ENCODE measurements at regions not wholly inside any gene's neighbourhood (a gene's known extent, or its start where the extent isn't known, plus 50 kb on each side); places are given as distances from the start of the nearest gene placed in this dataset.
A peak's percentile ranks its signal among the peaks of the same experiment; 100 is the strongest.

DNA sequence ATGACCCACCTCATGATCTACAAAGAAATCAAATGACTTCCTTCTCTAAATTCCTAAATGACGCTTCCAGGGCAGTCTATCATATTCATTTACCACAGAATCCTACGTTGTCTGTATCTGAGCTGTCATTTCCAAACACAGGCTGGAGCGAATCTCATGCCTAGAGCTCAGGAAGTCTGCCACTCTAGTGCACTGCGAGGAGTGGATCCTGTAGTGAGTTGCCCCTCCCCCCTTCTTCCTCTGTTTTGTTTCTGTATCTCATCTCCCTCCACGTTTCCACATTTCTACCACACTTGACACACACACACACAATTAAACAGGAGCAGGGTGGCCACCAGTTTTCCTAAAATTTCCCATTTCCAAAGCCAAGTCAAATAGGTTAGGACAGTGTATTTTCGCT is 415.4 kb upstream of the PRICKLE1 start:
- CTCF ChIA-PET = no interaction called here
- no peaks in the 10 kb centered on the region for H3K4me1 ChIP-seq (ENCODE audit: insufficient read depth, low read length)
- Mint-ChIP-seq H3K4me1 (no peaks in the 10 kb centered on the region), H3K9me3 (peaks cover 0 to 2% (median 0%) of the 10 kb centered on the region in 5 donors), H3K27me3 (no peaks in the 10 kb centered on the region), H3K27ac (no peak overlapping the region), H3K36me3 (no peaks in the 10 kb centered on the region), H3K4me3 (no peak overlapping the region)
- H3K4me3 ChIP-seq (ENCODE audit: low read length) = no peak overlapping the region
- no peaks in the 10 kb centered on the region for H3K36me3 ChIP-seq (ENCODE audit: insufficient read depth, low read length)
- POLR2A ChIA-PET = no interaction called here
- no peaks in the 10 kb centered on the region for H3K27me3 ChIP-seq (ENCODE audit: insufficient read depth, low read length, poor library complexity, severe bottlenecking)
- H3K9me3 ChIP-seq (ENCODE audit: low read length) = no peaks in the 10 kb centered on the region
- no peak for DNase-seq
- no peak overlapping the region for H3K27ac ChIP-seq (ENCODE audit: low read depth, low read length)

GRCh38 chr12:43004141-43004540 is 414.6 kb upstream of the PRICKLE1 start:
- peaks cover 0 to 2% (median 0%) of the 10 kb centered on the region in 5 donors for H3K9me3 Mint-ChIP-seq
- no peaks in the 10 kb centered on the region for H3K36me3 Mint-ChIP-seq
- ChIA-PET CTCF (no interaction called here), POLR2A (no interaction called here)
- H3K4me1 Mint-ChIP-seq = no peaks in the 10 kb centered on the region
- H3K4me3 ChIP-seq (ENCODE audit: low read length) = no peak overlapping the region
- no peak overlapping the region for H3K27ac Mint-ChIP-seq
- no peaks in the 10 kb centered on the region for H3K36me3 ChIP-seq (ENCODE audit: insufficient read depth, low read length)
- DNase-seq = no peak
- H3K4me1 ChIP-seq (ENCODE audit: insufficient read depth, low read length) = no peaks in the 10 kb centered on the region
- H3K9me3 ChIP-seq (ENCODE audit: low read length) = no peaks in the 10 kb centered on the region
- H3K4me3 Mint-ChIP-seq = no peak overlapping the region
- H3K27ac ChIP-seq (ENCODE audit: low read depth, low read length) = no peak overlapping the region
- H3K27me3 ChIP-seq (ENCODE audit: insufficient read depth, low read length, poor library complexity, severe bottlenecking) = no peaks in the 10 kb centered on the region
- no peaks in the 10 kb centered on the region for H3K27me3 Mint-ChIP-seq

- Histone ChIP-seq H3K4me3 (ENCODE audit: low read length) (no peak overlapping the region), H3K27ac (ENCODE audit: low read depth, low read length) (no peak overlapping the region), H3K9me3 (ENCODE audit: low read length) (no peaks in the 10 kb centered on the region), H3K36me3 (ENCODE audit: insufficient read depth, low read length) (no peaks in the 10 kb centered on the region), H3K4me1 (ENCODE audit: insufficient read depth, low read length) (no peaks in the 10 kb centered on the region), H3K27me3 (ENCODE audit: insufficient read depth, low read length, poor library complexity, severe bottlenecking) (no peaks in the 10 kb centered on the region)
- Mint-ChIP-seq H3K27me3 (no peaks in the 10 kb centered on the region), H3K36me3 (no peaks in the 10 kb centered on the region), H3K4me3 (no peak overlapping the region), H3K4me1 (no peaks in the 10 kb centered on the region), H3K27ac (no peak overlapping the region), H3K9me3 (peaks cover 0 to 5% (median 3%) of the 10 kb centered on the region in 5 donors)
- DNase-seq = no peak
- CTCF ChIA-PET = no interaction called here
- POLR2A ChIA-PET = no interaction called here
Observed at GRCh38 chr12:42996869-42997431, 407.4 kb upstream of the PRICKLE1 start.

- CTCF ChIA-PET = no interaction called here
- no peaks in the 10 kb centered on the region for H3K4me1 ChIP-seq (ENCODE audit: insufficient read depth, low read length)
- no peaks in the 10 kb centered on the region for H3K9me3 ChIP-seq (ENCODE audit: low read length)
- H3K4me3 Mint-ChIP-seq = no peak overlapping the region
- H3K27me3 Mint-ChIP-seq = no peaks in the 10 kb centered on the region
- H3K27ac Mint-ChIP-seq = no peak overlapping the region
- H3K9me3 Mint-ChIP-seq = peaks cover 0 to 3% (median 2%) of the 10 kb centered on the region in 5 donors
- POLR2A ChIA-PET = no interaction called here
- no peaks in the 10 kb centered on the region for H3K4me1 Mint-ChIP-seq
- no peak overlapping the region for H3K4me3 ChIP-seq (ENCODE audit: low read length)
- H3K27me3 ChIP-seq (ENCODE audit: insufficient read depth, low read length, poor library complexity, severe bottlenecking) = no peaks in the 10 kb centered on the region
- DNase-seq = no peak
- H3K36me3 Mint-ChIP-seq = no peaks in the 10 kb centered on the region
- H3K27ac ChIP-seq (ENCODE audit: low read depth, low read length) = no peak overlapping the region
- no peaks in the 10 kb centered on the region for H3K36me3 ChIP-seq (ENCODE audit: insufficient read depth, low read length)
Observed at GRCh38 chr12:42992826-42993225, 403.3 kb upstream of the PRICKLE1 start.

DNA sequence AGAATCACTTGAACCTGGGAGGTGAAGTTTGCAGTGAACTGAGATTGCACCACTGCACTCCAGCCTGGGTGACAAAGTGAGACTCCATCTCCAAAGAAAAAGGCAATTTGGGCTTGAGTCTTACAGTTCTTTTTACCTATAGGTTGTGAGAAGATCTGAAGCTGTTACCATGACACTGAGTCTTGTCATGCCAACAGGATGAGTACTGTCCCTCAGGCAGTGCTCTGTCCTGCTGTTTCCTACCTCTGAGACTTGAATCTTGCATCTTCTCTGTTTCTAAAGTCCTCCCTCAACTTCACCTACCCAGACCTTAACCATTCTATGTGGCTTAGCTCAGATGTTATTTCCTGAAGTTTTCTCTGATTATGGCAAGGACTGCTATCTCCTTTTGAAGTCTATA is 400.8 kb upstream of the PRICKLE1 start:
- CTCF ChIA-PET = no interaction called here
- peaks cover 0 to 3% (median 2%) of the 10 kb centered on the region in 5 donors for H3K9me3 Mint-ChIP-seq
- H3K36me3 ChIP-seq (ENCODE audit: insufficient read depth, low read length) = no peaks in the 10 kb centered on the region

GRCh38 chr12:42987216-42987650 is 397.7 kb upstream of the PRICKLE1 start:
- Mint-ChIP-seq H3K9me3 (peaks cover 0 to 4% (median 0%) of the 10 kb centered on the region in 5 donors), H3K4me3 (no peak overlapping the region), H3K27me3 (no peaks in the 10 kb centered on the region), H3K4me1 (no peaks in the 10 kb centered on the region), H3K27ac (peak overlapping the region in 1 of 8 donors; percentile 12), H3K36me3 (no peaks in the 10 kb centered on the region)
- no peaks in the 10 kb centered on the region for H3K9me3 ChIP-seq (ENCODE audit: low read length)
- H3K4me3 ChIP-seq (ENCODE audit: low read length) = no peak overlapping the region
- no peaks in the 10 kb centered on the region for H3K27me3 ChIP-seq (ENCODE audit: insufficient read depth, low read length, poor library complexity, severe bottlenecking)
- no peaks in the 10 kb centered on the region for H3K4me1 ChIP-seq (ENCODE audit: insufficient read depth, low read length)
- ChIA-PET POLR2A (no interaction called here), CTCF (no interaction called here)
- H3K27ac ChIP-seq (ENCODE audit: low read depth, low read length) = no peak overlapping the region
- DNase-seq = no peak
- no peaks in the 10 kb centered on the region for H3K36me3 ChIP-seq (ENCODE audit: insufficient read depth, low read length)

More for the DNA sequence above, 400.8 kb upstream of the PRICKLE1 start:
- H3K36me3 Mint-ChIP-seq = no peaks in the 10 kb centered on the region
- POLR2A ChIA-PET = no interaction called here
- no peaks in the 10 kb centered on the region for H3K27me3 Mint-ChIP-seq
- H3K27ac Mint-ChIP-seq = no peak overlapping the region
- H3K9me3 ChIP-seq (ENCODE audit: low read length) = no peaks in the 10 kb centered on the region
- no peak overlapping the region for H3K4me3 Mint-ChIP-seq
- H3K4me1 ChIP-seq (ENCODE audit: insufficient read depth, low read length) = no peaks in the 10 kb centered on the region
- no peaks in the 10 kb centered on the region for H3K27me3 ChIP-seq (ENCODE audit: insufficient read depth, low read length, poor library complexity, severe bottlenecking)
- H3K4me3 ChIP-seq (ENCODE audit: low read length) = no peak overlapping the region
- H3K27ac ChIP-seq (ENCODE audit: low read depth, low read length) = no peak overlapping the region
- DNase-seq = no peak
- no peaks in the 10 kb centered on the region for H3K4me1 Mint-ChIP-seq

DNA sequence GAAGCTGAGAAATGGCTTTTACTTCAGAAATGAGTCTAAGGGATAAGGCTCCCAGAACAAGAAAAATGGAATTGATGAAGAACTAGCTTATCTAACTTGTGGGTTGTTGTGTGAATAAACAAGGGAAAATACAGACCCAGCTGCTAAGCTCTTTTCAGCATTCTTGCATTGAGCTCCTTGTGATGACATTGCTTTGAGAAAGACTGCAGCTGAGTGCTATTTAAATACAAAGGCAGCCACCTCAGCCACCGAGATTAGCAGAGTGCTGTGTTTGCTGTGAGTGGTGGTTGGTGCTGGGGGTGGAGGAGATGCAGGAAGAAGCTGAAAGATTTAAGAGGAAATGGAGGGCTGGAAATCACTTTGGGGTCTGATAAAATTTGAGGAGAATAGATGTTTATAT is 396.0 kb upstream of the PRICKLE1 start:
- H3K36me3 Mint-ChIP-seq = no peaks in the 10 kb centered on the region
- H3K9me3 Mint-ChIP-seq = peaks cover 0 to 4% (median 0%) of the 10 kb centered on the region in 5 donors
- no peak for DNase-seq
- ChIA-PET CTCF (no interaction called here), POLR2A (no interaction called here)
- H3K4me1 Mint-ChIP-seq = no peaks in the 10 kb centered on the region
- H3K27ac Mint-ChIP-seq = no peak overlapping the region
- Histone ChIP-seq H3K36me3 (ENCODE audit: insufficient read depth, low read length) (no peaks in the 10 kb centered on the region), H3K27ac (ENCODE audit: low read depth, low read length) (no peak overlapping the region), H3K27me3 (ENCODE audit: insufficient read depth, low read length, poor library complexity, severe bottlenecking) (no peaks in the 10 kb centered on the region), H3K9me3 (ENCODE audit: low read length) (no peaks in the 10 kb centered on the region), H3K4me3 (ENCODE audit: low read length) (no peak overlapping the region), H3K4me1 (ENCODE audit: insufficient read depth, low read length) (no peaks in the 10 kb centered on the region)
- no peak overlapping the region for H3K4me3 Mint-ChIP-seq
- H3K27me3 Mint-ChIP-seq = no peaks in the 10 kb centered on the region

- no peaks in the 10 kb centered on the region for H3K27me3 Mint-ChIP-seq
- H3K36me3 ChIP-seq (ENCODE audit: insufficient read depth, low read length) = no peaks in the 10 kb centered on the region
- no peak overlapping the region for H3K27ac ChIP-seq (ENCODE audit: low read depth, low read length)
- H3K36me3 Mint-ChIP-seq = no peaks in the 10 kb centered on the region
- no peak for DNase-seq
- H3K4me1 Mint-ChIP-seq = no peaks in the 10 kb centered on the region
- H3K4me3 ChIP-seq (ENCODE audit: low read length) = no peak overlapping the region
- ChIA-PET CTCF (no interaction called here), POLR2A (no interaction called here)
- H3K9me3 Mint-ChIP-seq = peaks cover 0 to 4% (median 0%) of the 10 kb centered on the region in 5 donors
- H3K27me3 ChIP-seq (ENCODE audit: insufficient read depth, low read length, poor library complexity, severe bottlenecking) = no peaks in the 10 kb centered on the region
- H3K27ac Mint-ChIP-seq = no peak overlapping the region
- H3K4me1 ChIP-seq (ENCODE audit: insufficient read depth, low read length) = no peaks in the 10 kb centered on the region
- H3K9me3 ChIP-seq (ENCODE audit: low read length) = no peaks in the 10 kb centered on the region
- no peak overlapping the region for H3K4me3 Mint-ChIP-seq
Observed at GRCh38 chr12:42982828-42983227, 393.3 kb upstream of the PRICKLE1 start.

GRCh38 chr12:42981379-42981778 is 391.8 kb upstream of the PRICKLE1 start:
- peaks cover 0 to 4% (median 0%) of the 10 kb centered on the region in 5 donors for H3K9me3 Mint-ChIP-seq
- ChIA-PET POLR2A (no interaction called here), CTCF (no interaction called here)
- Histone ChIP-seq H3K36me3 (ENCODE audit: insufficient read depth, low read length) (no peaks in the 10 kb centered on the region), H3K4me1 (ENCODE audit: insufficient read depth, low read length) (no peaks in the 10 kb centered on the region), H3K27ac (ENCODE audit: low read depth, low read length) (no peak overlapping the region), H3K27me3 (ENCODE audit: insufficient read depth, low read length, poor library complexity, severe bottlenecking) (no peaks in the 10 kb centered on the region), H3K4me3 (ENCODE audit: low read length) (no peak overlapping the region), H3K9me3 (ENCODE audit: low read length) (no peaks in the 10 kb centered on the region)
- no peaks in the 10 kb centered on the region for H3K27me3 Mint-ChIP-seq
- no peak overlapping the region for H3K27ac Mint-ChIP-seq
- DNase-seq = no peak
- H3K36me3 Mint-ChIP-seq = no peaks in the 10 kb centered on the region
- no peaks in the 10 kb centered on the region for H3K4me1 Mint-ChIP-seq
- H3K4me3 Mint-ChIP-seq = no peak overlapping the region
